HG03139 (cell line): ENCODE measurements at regions not wholly inside any gene's neighbourhood (a gene's known extent, or its start where the extent isn't known, plus 50 kb on each side); places are given as distances from the start of the nearest gene placed in this dataset.
"Not testable (repeated sequence)": the region's sequence is repeated elsewhere in the genome, so short reads cannot be mapped to it uniquely, and the experiment has no call there.

Source experiments
- ATAC-seq: cut with Tn5 transposase; IDR thresholded peaks from one replicate; pipeline ENCODE4 v1.9.1; 2021; ENCODE audit not compliant: unreplicated experiment

GRCh38 chr5:152607401-152608160 lies 202.5 kb upstream of the NMUR2 start:
- ATAC-seq, result no peak

- ATAC-seq, result no peak
These were observed 203.4 kb upstream of the NMUR2 start for GRCh38 chr5:152608458-152608857.

GRCh38 chr5:152619756-152620155 lies 214.7 kb upstream of the NMUR2 start:
- ATAC-seq, result no peak

GRCh38 chr5:152622628-152623027 lies 217.5 kb upstream of the NMUR2 start:
- ATAC-seq, result no peak

GRCh38 chr5:152623951-152624350 lies 218.9 kb upstream of the NMUR2 start:
- ATAC-seq, result no peak

GRCh38 chr5:152625696-152626095 lies 220.6 kb upstream of the NMUR2 start:
- no peak for ATAC-seq

- ATAC-seq, result no peak
These were observed 226.1 kb upstream of the NMUR2 start for GRCh38 chr5:152631221-152631620.

GRCh38 chr5:152632360-152632759 lies 227.3 kb upstream of the NMUR2 start:
- no peak for ATAC-seq

- ATAC-seq, result no peak
These were observed 229.5 kb upstream of the NMUR2 start for GRCh38 chr5:152634586-152634985.

GRCh38 chr5:152638996-152639552 lies 234.0 kb upstream of the NMUR2 start:
- ATAC-seq, result no peak

GRCh38 chr5:152641970-152642805 lies 237.1 kb upstream of the NMUR2 start:
- no peak for ATAC-seq

- no peak for ATAC-seq
These were observed 237.8 kb upstream of the NMUR2 start for GRCh38 chr5:152642880-152643279.

GRCh38 chr5:152644029-152644728 lies 239.1 kb upstream of the NMUR2 start:
- ATAC-seq, result no peak

- ATAC-seq, result no peak
These were observed 244.5 kb upstream of the NMUR2 start for GRCh38 chr5:152649609-152650008.

GRCh38 chr5:152650413-152650812 lies 245.3 kb upstream of the NMUR2 start:
- ATAC-seq, result no peak

GRCh38 chr5:152659470-152659869 lies 254.4 kb upstream of the NMUR2 start:
- ATAC-seq, result not testable (repeated sequence)

GRCh38 chr5:152673601-152674000 lies 268.5 kb upstream of the NMUR2 start:
- ATAC-seq, result no peak

GRCh38 chr5:152674403-152674802 lies 269.3 kb upstream of the NMUR2 start:
- ATAC-seq, result no peak

- no peak for ATAC-seq
These were observed 271.1 kb upstream of the NMUR2 start for GRCh38 chr5:152676196-152676595.

- no peak for ATAC-seq
These were observed 278.1 kb upstream of the NMUR2 start for GRCh38 chr5:152683205-152683604.

- no peak for ATAC-seq
These were observed 281.9 kb upstream of the NMUR2 start for GRCh38 chr5:152686931-152687330.
